Breast epithelium (tissue), 4 donors: ENCODE measurements at regions not wholly inside any gene's neighbourhood (a gene's known extent, or its start where the extent isn't known, plus 50 kb on each side); places are given as distances from the start of the nearest gene placed in this dataset.

Source experiments
- DNase-seq, 2 donors: peaks; one replicate each; pipeline ENCODE4 v3.0.0-alpha.2; 2019; ENCODE audit warnings: low spot score in 2 of 2
- H3K27ac ChIP-seq, 2 donors: fragments of 200-600 bp; sonication (generic) in 1 of 2; one replicate each; pipeline ENCODE4 v1.5.1; 2016 to 2019; ENCODE audit warnings: mild to moderate bottlenecking in 1 of 2
- H3K27me3 ChIP-seq, 2 donors: fragments of 200-600 bp; sonication (generic) in 1 of 2; one replicate each; pipeline versions ENCODE4 v1.5.1 to v1.6.0; 2017 to 2019; ENCODE audit warnings: control low read depth in 1 of 2, mild to moderate bottlenecking in 1 of 2
- H3K36me3 ChIP-seq: fragments of 200-600 bp; one replicate; pipeline ENCODE4 v1.5.1; 2019
- H3K4me1 ChIP-seq, 2 donors: fragments of 200-600 bp; sonication (generic); one replicate each; pipeline ENCODE4 v1.5.1; 2016 to 2019; ENCODE audit warnings: control low read depth in 1 of 2
- H3K4me3 ChIP-seq, 3 donors: fragments of 200-600 bp; sonication (generic); 1 replicate in 2 of 3; 2 replicates in 1 of 3; pipeline ENCODE4 v1.5.1; 2016 to 2019; ENCODE audit warnings: mild to moderate bottlenecking in 3 of 3, moderate library complexity in 2 of 3
- H3K9me3 ChIP-seq, 2 donors: fragments of 200-600 bp; sonication (generic) in 1 of 2; one replicate each; pipeline ENCODE4 v1.5.1; 2016 to 2019; ENCODE audit warnings: control low read depth in 1 of 2
- POLR2A ChIP-seq: fragments of 450-650 bp; IDR thresholded peaks from one replicate; pipeline ENCODE4 v1.6.1; 2016; ENCODE audit warnings: antibody characterized with exemption, mild to moderate bottlenecking, moderate library complexity
- POLR2AphosphoS5 ChIP-seq, 3 donors: sonication (generic); formaldehyde crosslinking; IDR thresholded peaks; one replicate each; pipeline ENCODE4 v1.6.1; 2017; ENCODE audit warnings: antibody characterized with exemption in 3 of 3
- intact Hi-C: fragments of 100-400 bp; cut with DNase I; formaldehyde crosslinking; loops from one replicate; pipeline ENCODE4 v1.15.1; 2023; ENCODE audit warnings: low total_unique reads
- TF ChIP-seq, protein P1 (sequence below), 3 donors: fragments of 450-650 bp; IDR thresholded peaks; one replicate each; pipeline ENCODE4 v1.5.1; 2016 to 2017; ENCODE audit warnings: antibody characterized with exemption in 3 of 3, mild to moderate bottlenecking in 3 of 3, moderate library complexity in 3 of 3

DNA sequence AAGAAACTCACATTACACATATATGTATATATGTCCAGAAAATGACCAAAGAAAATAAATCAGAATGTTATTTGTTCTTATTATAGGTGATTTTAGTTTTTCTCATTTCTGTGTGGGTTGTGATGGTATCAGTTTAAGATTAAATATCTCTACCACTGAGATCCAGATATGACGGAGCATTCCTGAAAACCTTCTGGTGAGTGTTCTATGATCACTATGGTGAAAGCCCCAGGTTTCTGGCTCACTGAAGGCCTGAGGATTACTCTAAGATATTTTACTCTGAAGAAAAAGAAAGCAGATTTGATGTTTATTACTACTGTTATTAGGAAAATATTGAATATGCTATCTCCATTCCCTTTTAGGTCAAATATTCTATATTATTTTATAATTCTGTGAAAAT lies 62.8 kb upstream of the L3MBTL3 start:
- Histone ChIP-seq H3K27me3 (no peaks in the 10 kb centered on the region), H3K4me1 (no peaks in the 10 kb centered on the region), H3K9me3 (no peaks in the 10 kb centered on the region), H3K27ac (no peak overlapping the region), H3K4me3 (no peak overlapping the region), H3K36me3 (no peaks in the 10 kb centered on the region)
- no peak for TF ChIP-seq POLR2AphosphoS5 (IDR thresholded peaks at IDR 0.05)
- no peak for TF ChIP-seq POLR2A
- TF ChIP-seq, protein P1, sequence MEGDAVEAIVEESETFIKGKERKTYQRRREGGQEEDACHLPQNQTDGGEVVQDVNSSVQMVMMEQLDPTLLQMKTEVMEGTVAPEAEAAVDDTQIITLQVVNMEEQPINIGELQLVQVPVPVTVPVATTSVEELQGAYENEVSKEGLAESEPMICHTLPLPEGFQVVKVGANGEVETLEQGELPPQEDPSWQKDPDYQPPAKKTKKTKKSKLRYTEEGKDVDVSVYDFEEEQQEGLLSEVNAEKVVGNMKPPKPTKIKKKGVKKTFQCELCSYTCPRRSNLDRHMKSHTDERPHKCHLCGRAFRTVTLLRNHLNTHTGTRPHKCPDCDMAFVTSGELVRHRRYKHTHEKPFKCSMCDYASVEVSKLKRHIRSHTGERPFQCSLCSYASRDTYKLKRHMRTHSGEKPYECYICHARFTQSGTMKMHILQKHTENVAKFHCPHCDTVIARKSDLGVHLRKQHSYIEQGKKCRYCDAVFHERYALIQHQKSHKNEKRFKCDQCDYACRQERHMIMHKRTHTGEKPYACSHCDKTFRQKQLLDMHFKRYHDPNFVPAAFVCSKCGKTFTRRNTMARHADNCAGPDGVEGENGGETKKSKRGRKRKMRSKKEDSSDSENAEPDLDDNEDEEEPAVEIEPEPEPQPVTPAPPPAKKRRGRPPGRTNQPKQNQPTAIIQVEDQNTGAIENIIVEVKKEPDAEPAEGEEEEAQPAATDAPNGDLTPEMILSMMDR (IDR thresholded peaks at IDR 0.05): no peak
- intact Hi-C loops: no loop called here
- DNase-seq: no peak

DNA sequence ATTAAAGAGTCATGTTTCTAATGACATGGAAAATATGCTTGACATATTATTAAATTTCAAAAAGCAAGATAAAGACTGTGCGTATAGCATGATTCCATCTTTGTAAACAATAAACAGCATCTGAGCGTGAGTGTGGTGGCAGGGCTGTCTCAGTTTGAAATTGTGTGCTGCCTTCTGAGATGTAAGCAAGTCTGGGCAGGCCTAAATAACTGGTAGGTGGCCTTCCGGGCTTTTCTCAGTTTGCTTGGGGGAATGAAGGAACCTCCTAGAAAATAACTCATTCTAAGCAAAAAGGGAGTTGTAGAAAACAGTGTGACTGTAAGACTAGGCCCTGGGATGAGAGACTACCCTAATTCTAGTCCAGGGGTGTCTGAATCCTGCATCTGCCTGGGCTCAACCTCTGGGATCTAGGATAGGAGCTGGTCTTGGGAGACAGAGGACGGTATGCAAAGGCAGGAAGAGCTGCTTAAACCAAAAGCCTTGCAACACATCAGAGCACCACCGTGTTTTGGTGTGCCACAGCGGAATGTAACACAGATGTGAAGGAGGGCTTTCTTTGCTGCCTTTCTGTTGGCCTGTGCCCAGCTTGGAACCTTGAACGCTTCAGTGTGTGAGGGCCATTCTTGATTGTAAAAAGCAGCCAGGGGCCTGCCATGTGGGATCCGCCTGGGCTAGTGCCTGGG lies 63.5 kb upstream of the L3MBTL3 start:
- intact Hi-C loops: no loop called here
- TF ChIP-seq, protein P1 (IDR thresholded peaks at IDR 0.05): no peak
- TF ChIP-seq POLR2AphosphoS5 (IDR thresholded peaks at IDR 0.05) (no peak), POLR2A (no peak)
- DNase-seq: no peak

DNA sequence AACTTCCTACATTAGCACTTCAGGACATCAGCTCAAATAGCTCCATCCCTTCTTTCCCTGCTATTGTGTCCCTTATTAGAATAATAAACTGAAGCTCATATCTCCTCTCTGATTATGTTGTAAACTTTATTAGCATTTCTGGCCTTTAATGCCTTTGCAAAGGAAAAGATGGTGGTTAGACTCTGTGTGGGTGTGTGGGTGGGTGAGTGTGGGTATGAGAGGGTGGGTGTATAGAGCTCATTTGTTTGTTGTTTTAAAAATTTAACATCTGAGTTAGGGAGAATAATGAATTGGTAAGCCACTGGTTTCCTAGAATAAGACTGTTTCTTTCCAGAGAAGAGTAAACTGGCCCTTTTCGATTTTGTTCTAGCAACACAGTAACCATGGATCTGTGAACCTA lies 70.6 kb upstream of the L3MBTL3 start:
- intact Hi-C loops: no loop called here
- TF ChIP-seq, protein P1 (IDR thresholded peaks at IDR 0.05): no peak
- no peak for TF ChIP-seq POLR2AphosphoS5 (IDR thresholded peaks at IDR 0.05)
- no peak for TF ChIP-seq POLR2A
- H3K36me3 ChIP-seq: no peaks in the 10 kb centered on the region
- no peak overlapping the region for H3K4me3 ChIP-seq
- DNase-seq: no peak
- H3K9me3 ChIP-seq: peaks cover 0 to 7% of the 10 kb centered on the region in 2 donors
- no peaks in the 10 kb centered on the region for H3K27me3 ChIP-seq
- H3K27ac ChIP-seq: no peak overlapping the region
- H3K4me1 ChIP-seq: no peaks in the 10 kb centered on the region

More for the DNA sequence above, 63.5 kb upstream of the L3MBTL3 start:
- Histone ChIP-seq H3K36me3 (no peaks in the 10 kb centered on the region), H3K27me3 (no peaks in the 10 kb centered on the region), H3K27ac (no peak overlapping the region), H3K4me1 (no peaks in the 10 kb centered on the region), H3K9me3 (no peaks in the 10 kb centered on the region), H3K4me3 (no peak overlapping the region)

DNA sequence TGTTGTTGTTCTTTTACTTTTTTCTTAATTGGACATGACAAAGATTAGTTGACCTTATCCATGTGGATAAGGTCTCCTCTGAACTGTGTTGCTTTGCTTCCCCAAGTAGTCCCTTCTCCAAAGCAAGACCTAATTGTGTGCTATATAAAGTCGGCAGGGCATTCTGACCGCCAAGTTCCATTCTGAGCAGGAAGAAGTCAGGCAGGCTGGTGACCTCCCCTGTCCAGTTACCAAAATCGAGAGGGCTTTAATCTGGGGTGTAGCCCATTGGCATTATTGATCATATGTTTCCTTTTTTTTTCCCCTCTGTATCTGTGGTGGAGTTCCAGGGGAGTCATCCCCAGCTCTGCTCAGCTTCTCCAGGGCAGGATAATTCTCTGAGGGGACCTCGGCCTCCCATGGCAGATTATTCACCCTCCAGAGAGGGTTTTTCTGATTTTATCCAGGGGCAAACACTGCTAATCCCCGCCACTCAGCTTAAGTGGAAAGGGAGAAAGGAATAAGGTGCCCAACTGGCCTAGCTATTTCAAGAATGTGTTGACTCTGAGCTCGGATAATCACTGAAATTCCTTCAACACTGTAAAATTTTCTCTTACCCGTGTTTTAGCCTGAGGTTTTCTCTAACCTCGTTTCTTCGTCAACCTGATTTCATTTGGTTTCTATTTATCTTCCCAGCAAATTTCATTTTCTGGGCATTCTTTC lies 71.8 kb upstream of the L3MBTL3 start:
- no peak for DNase-seq
- TF ChIP-seq POLR2A (no peak), POLR2AphosphoS5 (IDR thresholded peaks at IDR 0.05) (no peak)
- TF ChIP-seq, protein P1 (IDR thresholded peaks at IDR 0.05): no peak

DNA sequence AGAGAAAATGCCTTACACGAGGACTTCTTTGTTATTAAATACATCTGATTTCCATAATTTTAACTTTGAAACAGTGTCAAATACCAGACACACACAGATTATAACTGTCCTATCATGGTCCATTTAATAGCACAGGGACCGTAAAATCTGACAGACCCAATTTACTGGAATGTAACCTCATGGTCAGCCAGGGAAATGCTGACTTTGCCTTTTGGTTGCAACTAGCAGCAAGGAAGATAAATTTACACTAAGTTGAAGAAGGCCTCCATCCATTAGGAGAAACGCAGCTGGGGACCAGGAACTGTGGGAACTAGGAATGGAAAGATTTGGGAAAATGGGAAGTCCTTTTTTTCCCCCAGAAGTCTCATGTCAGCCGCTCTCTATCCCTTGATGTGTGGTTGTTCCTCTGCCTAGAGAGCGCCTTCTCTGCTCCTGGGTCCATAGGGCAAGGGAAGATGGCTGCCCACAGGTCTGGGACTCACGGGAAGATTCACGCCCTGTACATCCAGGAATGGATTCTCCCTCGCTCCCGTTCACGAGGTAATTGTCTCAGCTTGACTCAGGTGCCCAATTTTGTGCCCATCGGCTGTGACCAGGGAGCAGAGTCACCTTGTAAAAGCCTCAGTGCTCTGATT lies 74.6 kb upstream of the L3MBTL3 start:
- Histone ChIP-seq H3K27ac (no peak overlapping the region), H3K27me3 (no peaks in the 10 kb centered on the region), H3K4me1 (no peaks in the 10 kb centered on the region), H3K36me3 (no peaks in the 10 kb centered on the region), H3K4me3 (no peak overlapping the region), H3K9me3 (peaks cover 0 to 7% of the 10 kb centered on the region in 2 donors)
- intact Hi-C loops: no loop called here
- TF ChIP-seq POLR2A: no peak
- TF ChIP-seq POLR2AphosphoS5 (IDR thresholded peaks at IDR 0.05): no peak
- TF ChIP-seq, protein P1 (IDR thresholded peaks at IDR 0.05): no peak
- DNase-seq: no peak

More for the DNA sequence above, 71.8 kb upstream of the L3MBTL3 start:
- H3K36me3 ChIP-seq: no peaks in the 10 kb centered on the region
- H3K27ac ChIP-seq: no peak overlapping the region
- no peaks in the 10 kb centered on the region for H3K4me1 ChIP-seq
- H3K9me3 ChIP-seq: peaks cover 0 to 7% of the 10 kb centered on the region in 2 donors
- no peaks in the 10 kb centered on the region for H3K27me3 ChIP-seq
- no peak overlapping the region for H3K4me3 ChIP-seq
- intact Hi-C loops: no loop called here
